ENCODE measurements at regions not wholly inside any gene's neighbourhood (a gene's known extent, or its start where the extent isn't known, plus 50 kb on each side); places are given as distances from the start of the nearest gene placed in this dataset.

- Mint-ChIP-seq H3K4me1 (ENCODE audit: unreplicated experiment) (no peaks in the 10 kb centered on the region), H3K27me3 (ENCODE audit: unreplicated experiment) (no peaks in the 10 kb centered on the region), H3K36me3 (ENCODE audit: low read depth, unreplicated experiment) (no peaks in the 10 kb centered on the region), H3K4me3 (ENCODE audit: unreplicated experiment) (no peak overlapping the region), H3K9me3 (ENCODE audit: unreplicated experiment) (no peaks in the 10 kb centered on the region), H3K27ac (ENCODE audit: unreplicated experiment) (no peak overlapping the region)
- DNase-seq (ENCODE audit: low spot score): no peak
- TF ChIP-seq CTCF (IDR thresholded peaks at IDR 0.05; ENCODE audit: unreplicated experiment): no peak
Measured at GRCh38 chr10:53543410-53543809, 770.8 kb upstream of the MBL2 start.

GRCh38 chr10:53537508-53537907 lies 764.9 kb upstream of the MBL2 start:
- H3K27ac Mint-ChIP-seq (ENCODE audit: unreplicated experiment): no peak overlapping the region
- DNase-seq (ENCODE audit: low spot score): no peak
- no peak for TF ChIP-seq CTCF (IDR thresholded peaks at IDR 0.05; ENCODE audit: unreplicated experiment)
- H3K27me3 Mint-ChIP-seq (ENCODE audit: unreplicated experiment): no peaks in the 10 kb centered on the region
- no peak overlapping the region for H3K4me3 Mint-ChIP-seq (ENCODE audit: unreplicated experiment)
- no peaks in the 10 kb centered on the region for H3K4me1 Mint-ChIP-seq (ENCODE audit: unreplicated experiment)
- no peaks in the 10 kb centered on the region for H3K9me3 Mint-ChIP-seq (ENCODE audit: unreplicated experiment)
- no peaks in the 10 kb centered on the region for H3K36me3 Mint-ChIP-seq (ENCODE audit: low read depth, unreplicated experiment)

GRCh38 chr10:53536322-53536721 lies 763.7 kb upstream of the MBL2 start:
- no peak overlapping the region for H3K4me3 Mint-ChIP-seq (ENCODE audit: unreplicated experiment)
- H3K4me1 Mint-ChIP-seq (ENCODE audit: unreplicated experiment): no peaks in the 10 kb centered on the region
- H3K27ac Mint-ChIP-seq (ENCODE audit: unreplicated experiment): no peak overlapping the region
- H3K36me3 Mint-ChIP-seq (ENCODE audit: low read depth, unreplicated experiment): no peaks in the 10 kb centered on the region
- no peaks in the 10 kb centered on the region for H3K9me3 Mint-ChIP-seq (ENCODE audit: unreplicated experiment)
- no peak for TF ChIP-seq CTCF (IDR thresholded peaks at IDR 0.05; ENCODE audit: unreplicated experiment)
- H3K27me3 Mint-ChIP-seq (ENCODE audit: unreplicated experiment): no peaks in the 10 kb centered on the region
- no peak for DNase-seq (ENCODE audit: low spot score)

- Mint-ChIP-seq H3K36me3 (ENCODE audit: low read depth, unreplicated experiment) (no peaks in the 10 kb centered on the region), H3K9me3 (ENCODE audit: unreplicated experiment) (no peaks in the 10 kb centered on the region), H3K27me3 (ENCODE audit: unreplicated experiment) (no peaks in the 10 kb centered on the region), H3K27ac (ENCODE audit: unreplicated experiment) (no peak overlapping the region), H3K4me3 (ENCODE audit: unreplicated experiment) (no peak overlapping the region), H3K4me1 (ENCODE audit: unreplicated experiment) (no peaks in the 10 kb centered on the region)
- TF ChIP-seq CTCF (IDR thresholded peaks at IDR 0.05; ENCODE audit: unreplicated experiment): no peak
- DNase-seq (ENCODE audit: low spot score): no peak
Measured at GRCh38 chr10:53534428-53534827, 761.8 kb upstream of the MBL2 start.

- no peaks in the 10 kb centered on the region for H3K27me3 Mint-ChIP-seq (ENCODE audit: unreplicated experiment)
- no peak for TF ChIP-seq CTCF (IDR thresholded peaks at IDR 0.05; ENCODE audit: unreplicated experiment)
- no peak overlapping the region for H3K27ac Mint-ChIP-seq (ENCODE audit: unreplicated experiment)
- no peaks in the 10 kb centered on the region for H3K4me1 Mint-ChIP-seq (ENCODE audit: unreplicated experiment)
- no peaks in the 10 kb centered on the region for H3K9me3 Mint-ChIP-seq (ENCODE audit: unreplicated experiment)
- no peak overlapping the region for H3K4me3 Mint-ChIP-seq (ENCODE audit: unreplicated experiment)
- H3K36me3 Mint-ChIP-seq (ENCODE audit: low read depth, unreplicated experiment): no peaks in the 10 kb centered on the region
- DNase-seq (ENCODE audit: low spot score): no peak
Measured at GRCh38 chr10:53528974-53529373, 756.4 kb upstream of the MBL2 start.
